ENCODE measurements at regions not wholly inside any gene's neighbourhood (a gene's known extent, or its start where the extent isn't known, plus 50 kb on each side); places are given as distances from the start of the nearest gene placed in this dataset.

DNA sequence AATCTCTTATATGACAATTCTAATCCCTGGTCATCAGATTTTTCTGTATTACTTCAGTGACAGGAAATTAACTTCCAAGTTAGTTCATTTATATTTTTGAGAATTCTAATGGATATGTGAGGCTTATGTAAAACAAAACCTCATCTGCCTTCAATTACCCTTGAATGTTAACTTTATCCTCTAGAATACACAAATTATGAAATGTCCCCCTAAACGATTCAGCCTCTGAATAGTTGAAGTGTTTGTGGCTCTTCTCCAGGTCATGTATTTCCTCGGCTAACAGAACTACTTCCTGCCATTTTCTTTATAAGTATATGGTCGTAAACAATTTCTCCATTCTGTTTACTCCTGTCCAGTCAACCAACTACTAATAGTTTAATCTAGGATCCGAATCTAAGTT, 401.3 kb downstream of the PCDH10 start:
- TF ChIP-seq, protein P1, sequence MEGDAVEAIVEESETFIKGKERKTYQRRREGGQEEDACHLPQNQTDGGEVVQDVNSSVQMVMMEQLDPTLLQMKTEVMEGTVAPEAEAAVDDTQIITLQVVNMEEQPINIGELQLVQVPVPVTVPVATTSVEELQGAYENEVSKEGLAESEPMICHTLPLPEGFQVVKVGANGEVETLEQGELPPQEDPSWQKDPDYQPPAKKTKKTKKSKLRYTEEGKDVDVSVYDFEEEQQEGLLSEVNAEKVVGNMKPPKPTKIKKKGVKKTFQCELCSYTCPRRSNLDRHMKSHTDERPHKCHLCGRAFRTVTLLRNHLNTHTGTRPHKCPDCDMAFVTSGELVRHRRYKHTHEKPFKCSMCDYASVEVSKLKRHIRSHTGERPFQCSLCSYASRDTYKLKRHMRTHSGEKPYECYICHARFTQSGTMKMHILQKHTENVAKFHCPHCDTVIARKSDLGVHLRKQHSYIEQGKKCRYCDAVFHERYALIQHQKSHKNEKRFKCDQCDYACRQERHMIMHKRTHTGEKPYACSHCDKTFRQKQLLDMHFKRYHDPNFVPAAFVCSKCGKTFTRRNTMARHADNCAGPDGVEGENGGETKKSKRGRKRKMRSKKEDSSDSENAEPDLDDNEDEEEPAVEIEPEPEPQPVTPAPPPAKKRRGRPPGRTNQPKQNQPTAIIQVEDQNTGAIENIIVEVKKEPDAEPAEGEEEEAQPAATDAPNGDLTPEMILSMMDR (IDR thresholded peaks at IDR 0.05), result no peak
- TF ChIP-seq POLR2A (IDR thresholded peaks at IDR 0.05) (no peak), POLR2AphosphoS5 (IDR thresholded peaks at IDR 0.05) (no peak)

All from breast epithelium (tissue), 3 donors.